ENCODE measurements at regions not wholly inside any gene's neighbourhood (a gene's known extent, or its start where the extent isn't known, plus 50 kb on each side); places are given as distances from the start of the nearest gene placed in this dataset.

GRCh38 chr7:25619963-25620799 lies 391.9 kb upstream of the NPVF start:
- H3K4me3 ChIP-seq (ENCODE audit: control insufficient read depth, low read depth, low read length), result no peak overlapping the region
- DNase-seq (ENCODE audit: low read depth), result no peak

GRCh38 chr7:25621993-25622392 lies 393.7 kb upstream of the NPVF start:
- TF ChIP-seq, protein P1, sequence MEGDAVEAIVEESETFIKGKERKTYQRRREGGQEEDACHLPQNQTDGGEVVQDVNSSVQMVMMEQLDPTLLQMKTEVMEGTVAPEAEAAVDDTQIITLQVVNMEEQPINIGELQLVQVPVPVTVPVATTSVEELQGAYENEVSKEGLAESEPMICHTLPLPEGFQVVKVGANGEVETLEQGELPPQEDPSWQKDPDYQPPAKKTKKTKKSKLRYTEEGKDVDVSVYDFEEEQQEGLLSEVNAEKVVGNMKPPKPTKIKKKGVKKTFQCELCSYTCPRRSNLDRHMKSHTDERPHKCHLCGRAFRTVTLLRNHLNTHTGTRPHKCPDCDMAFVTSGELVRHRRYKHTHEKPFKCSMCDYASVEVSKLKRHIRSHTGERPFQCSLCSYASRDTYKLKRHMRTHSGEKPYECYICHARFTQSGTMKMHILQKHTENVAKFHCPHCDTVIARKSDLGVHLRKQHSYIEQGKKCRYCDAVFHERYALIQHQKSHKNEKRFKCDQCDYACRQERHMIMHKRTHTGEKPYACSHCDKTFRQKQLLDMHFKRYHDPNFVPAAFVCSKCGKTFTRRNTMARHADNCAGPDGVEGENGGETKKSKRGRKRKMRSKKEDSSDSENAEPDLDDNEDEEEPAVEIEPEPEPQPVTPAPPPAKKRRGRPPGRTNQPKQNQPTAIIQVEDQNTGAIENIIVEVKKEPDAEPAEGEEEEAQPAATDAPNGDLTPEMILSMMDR (IDR thresholded peaks at IDR 0.05; ENCODE audit: control insufficient read depth, insufficient read depth, low read depth, low read length, missing control alignments), result no peak
- DNase-seq (ENCODE audit: low read depth), result no peak
- H3K4me3 ChIP-seq (ENCODE audit: control insufficient read depth, low read depth, low read length), result no peak overlapping the region

More at GRCh38 chr7:25619963-25620799, 391.9 kb upstream of the NPVF start:
- TF ChIP-seq, protein P1 (IDR thresholded peaks at IDR 0.05; ENCODE audit: control insufficient read depth, insufficient read depth, low read depth, low read length, missing control alignments), result no peak

DNA sequence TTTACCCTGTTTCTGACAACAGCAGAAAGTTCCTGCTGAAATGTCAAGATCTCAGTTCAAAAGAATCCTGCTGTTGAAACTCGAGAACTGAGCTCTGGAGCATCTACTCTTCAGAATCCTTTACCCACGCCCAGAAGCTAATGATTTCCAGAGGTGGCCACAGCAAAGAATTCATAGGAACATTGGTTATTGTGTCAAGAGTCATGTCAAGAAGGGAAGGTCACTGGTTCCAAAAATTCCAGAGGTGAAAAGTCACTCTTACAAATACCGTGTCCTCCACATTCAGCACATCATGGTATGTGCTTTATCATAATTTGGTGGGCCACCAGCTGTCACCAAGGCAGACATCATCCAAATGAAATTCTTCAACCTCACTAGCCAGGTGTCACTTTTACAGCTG lies 394.4 kb upstream of the NPVF start:
- no peak overlapping the region for H3K4me3 ChIP-seq (ENCODE audit: control insufficient read depth, low read depth, low read length)
- TF ChIP-seq, protein P1 (IDR thresholded peaks at IDR 0.05; ENCODE audit: control insufficient read depth, insufficient read depth, low read depth, low read length, missing control alignments), result no peak
- DNase-seq (ENCODE audit: low read depth), result no peak

DNA sequence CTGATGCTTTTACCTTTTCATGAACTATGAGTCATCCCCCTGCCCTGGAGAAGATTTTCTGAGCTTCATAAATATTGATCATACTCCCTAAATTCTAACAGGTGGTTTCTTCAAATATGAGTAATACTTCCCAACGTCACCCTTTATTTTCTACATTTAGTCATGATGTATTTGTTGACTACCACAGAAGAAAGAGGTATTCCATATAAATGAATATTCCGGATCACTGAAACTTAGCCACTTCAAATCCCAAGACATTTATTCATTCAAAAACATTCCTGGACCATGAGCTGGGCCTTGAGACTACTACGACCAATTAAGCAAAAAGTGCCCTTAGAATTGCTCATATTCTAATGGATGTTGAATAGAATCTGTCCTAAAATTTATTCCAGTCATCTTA lies 395.8 kb upstream of the NPVF start:
- DNase-seq (ENCODE audit: low read depth), result no peak
- TF ChIP-seq, protein P1 (IDR thresholded peaks at IDR 0.05; ENCODE audit: control insufficient read depth, insufficient read depth, low read depth, low read length, missing control alignments), result no peak
- no peak overlapping the region for H3K4me3 ChIP-seq (ENCODE audit: control insufficient read depth, low read depth, low read length)

GRCh38 chr7:25624833-25625232 lies 396.5 kb upstream of the NPVF start:
- H3K4me3 ChIP-seq (ENCODE audit: control insufficient read depth, low read depth, low read length), result no peak overlapping the region
- DNase-seq (ENCODE audit: low read depth), result no peak
- TF ChIP-seq, protein P1 (IDR thresholded peaks at IDR 0.05; ENCODE audit: control insufficient read depth, insufficient read depth, low read depth, low read length, missing control alignments), result no peak

GRCh38 chr7:25625306-25625992 lies 397.2 kb upstream of the NPVF start:
- no peak for DNase-seq (ENCODE audit: low read depth)
- no peak overlapping the region for H3K4me3 ChIP-seq (ENCODE audit: control insufficient read depth, low read depth, low read length)
- TF ChIP-seq, protein P1 (IDR thresholded peaks at IDR 0.05; ENCODE audit: control insufficient read depth, insufficient read depth, low read depth, low read length, missing control alignments), result no peak
